Ishikawa (cell line): ENCODE measurements at regions not wholly inside any gene's neighbourhood (a gene's known extent, or its start where the extent isn't known, plus 50 kb on each side); places are given as distances from the start of the nearest gene placed in this dataset.

Experiments used
- CEBPB ChIP-seq: IDR thresholded peaks from 2 replicates; pipeline ENCODE4 v1.6.1; 2012
- CREB1 ChIP-seq: IDR thresholded peaks from 2 replicates; pipeline ENCODE4 v1.6.1; 2012; ENCODE audit warnings: low read depth
- EGR1 ChIP-seq: IDR thresholded peaks from 2 replicates; pipeline ENCODE4 v1.6.1; 2012
- EP300 ChIP-seq: IDR thresholded peaks from 2 replicates; pipeline ENCODE4 v1.6.1; 2012; ENCODE audit warnings: borderline replicate concordance
- FOXM1 ChIP-seq: IDR thresholded peaks from 2 replicates; pipeline ENCODE4 v1.6.1; 2012; ENCODE audit warnings: low read depth, borderline replicate concordance
- NFIC ChIP-seq: IDR thresholded peaks from 2 replicates; pipeline ENCODE4 v1.6.1; 2012
- RAD21 ChIP-seq: IDR thresholded peaks from 2 replicates; pipeline ENCODE4 v1.6.1; 2012; ENCODE audit warnings: low read depth
- TAF1 ChIP-seq: IDR thresholded peaks from 2 replicates; pipeline ENCODE4 v1.6.1; 2012; ENCODE audit warnings: low read depth, mild to moderate bottlenecking
- TCF12 ChIP-seq: IDR thresholded peaks from 2 replicates; pipeline ENCODE4 v1.6.1; 2012; ENCODE audit warnings: low read depth
- TEAD4 ChIP-seq: IDR thresholded peaks from 2 replicates; pipeline ENCODE4 v1.6.1; 2012
- YY1 ChIP-seq: IDR thresholded peaks from 2 replicates; pipeline ENCODE4 v1.6.1; 2012; ENCODE audit warnings: low read depth
- ZBTB7A ChIP-seq: IDR thresholded peaks from 2 replicates; pipeline ENCODE4 v1.6.1; 2012; ENCODE audit warnings: low read depth
- TF ChIP-seq, protein P1 (sequence below): IDR thresholded peaks from 2 replicates; pipeline ENCODE4 v1.6.1; 2012
- TF ChIP-seq, protein P2 (sequence below): IDR thresholded peaks from 2 replicates; pipeline ENCODE4 v1.6.1; 2012
- TF ChIP-seq, protein P3 (sequence below): IDR thresholded peaks from 2 replicates; pipeline ENCODE4 v1.6.1; 2012; ENCODE audit warnings: low read depth, mild to moderate bottlenecking

DNA sequence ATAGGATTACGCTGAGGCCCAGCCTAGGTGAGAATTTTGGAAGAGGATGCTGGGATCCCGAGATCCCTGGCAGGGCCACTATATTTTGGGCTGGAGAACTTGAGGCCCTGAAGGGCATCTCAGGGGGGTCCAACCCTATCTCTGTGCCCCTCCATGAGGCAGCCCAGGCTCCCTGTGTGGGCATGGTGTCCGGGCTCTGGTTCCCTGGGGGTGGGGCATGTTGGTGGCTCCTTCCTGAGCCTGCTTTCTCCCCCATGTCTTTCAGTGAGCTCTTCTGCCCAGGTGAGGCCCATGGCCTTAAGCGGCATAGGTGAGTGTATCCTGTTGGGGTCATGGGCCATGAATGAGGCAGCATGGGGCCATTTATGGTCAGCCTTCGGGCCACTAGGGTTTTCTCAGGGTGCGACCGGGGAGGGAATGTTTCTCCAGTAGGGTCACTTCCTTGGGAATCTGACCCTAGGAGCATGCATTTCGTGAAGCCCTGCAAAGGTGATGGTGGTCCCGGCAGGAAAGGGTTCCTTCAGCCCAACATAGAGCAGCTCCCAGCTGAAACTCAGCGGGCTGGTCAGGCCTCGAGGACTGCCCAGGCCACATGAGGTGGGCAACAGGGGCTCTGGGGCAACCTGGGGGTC is 191.3 kb downstream of the UBE3A start:
- TF ChIP-seq TAF1: no peak

DNA sequence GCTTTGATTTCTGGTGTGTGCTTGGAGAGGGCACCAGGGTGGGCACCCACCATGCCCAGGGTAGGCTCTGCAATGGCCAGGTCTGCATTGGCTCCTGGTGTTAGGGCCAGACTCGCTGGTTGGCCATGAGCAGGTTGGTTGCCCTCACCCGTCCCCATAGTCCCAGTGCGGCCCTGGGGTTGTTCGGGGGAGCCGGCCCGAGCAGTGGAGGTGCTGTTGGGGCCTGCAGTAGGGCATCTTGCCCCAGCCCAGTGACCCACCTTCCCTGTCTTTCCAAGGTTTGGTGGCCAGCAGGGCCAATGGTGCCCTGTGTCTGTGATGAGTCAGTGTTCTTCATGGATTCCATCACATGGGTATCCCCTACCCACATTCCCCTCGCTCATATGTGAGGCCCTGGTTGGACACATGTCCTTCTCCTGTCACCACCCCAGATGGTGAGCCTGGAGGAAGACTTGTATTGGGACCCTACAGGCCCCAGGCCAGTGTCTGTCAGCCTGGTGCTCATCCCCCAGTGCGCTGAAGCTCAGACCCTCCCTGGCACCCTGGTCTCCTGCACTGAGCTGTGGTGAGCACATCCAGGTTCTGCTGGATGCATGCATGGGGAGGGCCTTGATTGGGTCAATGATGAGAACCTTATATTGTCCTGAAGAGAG is 190.1 kb downstream of the UBE3A start:
- TF ChIP-seq, protein P1, sequence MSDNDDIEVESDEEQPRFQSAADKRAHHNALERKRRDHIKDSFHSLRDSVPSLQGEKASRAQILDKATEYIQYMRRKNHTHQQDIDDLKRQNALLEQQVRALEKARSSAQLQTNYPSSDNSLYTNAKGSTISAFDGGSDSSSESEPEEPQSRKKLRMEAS: no peak
- TF ChIP-seq ZBTB7A: no peak
- TF ChIP-seq EP300: no peak
- TF ChIP-seq FOXM1: no peak
- TF ChIP-seq NFIC: no peak
- no peak for TF ChIP-seq YY1
- no peak for TF ChIP-seq TEAD4
- TF ChIP-seq, protein P2, sequence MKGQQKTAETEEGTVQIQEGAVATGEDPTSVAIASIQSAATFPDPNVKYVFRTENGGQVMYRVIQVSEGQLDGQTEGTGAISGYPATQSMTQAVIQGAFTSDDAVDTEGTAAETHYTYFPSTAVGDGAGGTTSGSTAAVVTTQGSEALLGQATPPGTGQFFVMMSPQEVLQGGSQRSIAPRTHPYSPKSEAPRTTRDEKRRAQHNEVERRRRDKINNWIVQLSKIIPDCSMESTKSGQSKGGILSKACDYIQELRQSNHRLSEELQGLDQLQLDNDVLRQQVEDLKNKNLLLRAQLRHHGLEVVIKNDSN: no peak
- TF ChIP-seq CREB1: no peak
- TF ChIP-seq EGR1: no peak
- TF ChIP-seq RAD21: no peak
- no peak for TF ChIP-seq CEBPB
- no peak for TF ChIP-seq TAF1

DNA sequence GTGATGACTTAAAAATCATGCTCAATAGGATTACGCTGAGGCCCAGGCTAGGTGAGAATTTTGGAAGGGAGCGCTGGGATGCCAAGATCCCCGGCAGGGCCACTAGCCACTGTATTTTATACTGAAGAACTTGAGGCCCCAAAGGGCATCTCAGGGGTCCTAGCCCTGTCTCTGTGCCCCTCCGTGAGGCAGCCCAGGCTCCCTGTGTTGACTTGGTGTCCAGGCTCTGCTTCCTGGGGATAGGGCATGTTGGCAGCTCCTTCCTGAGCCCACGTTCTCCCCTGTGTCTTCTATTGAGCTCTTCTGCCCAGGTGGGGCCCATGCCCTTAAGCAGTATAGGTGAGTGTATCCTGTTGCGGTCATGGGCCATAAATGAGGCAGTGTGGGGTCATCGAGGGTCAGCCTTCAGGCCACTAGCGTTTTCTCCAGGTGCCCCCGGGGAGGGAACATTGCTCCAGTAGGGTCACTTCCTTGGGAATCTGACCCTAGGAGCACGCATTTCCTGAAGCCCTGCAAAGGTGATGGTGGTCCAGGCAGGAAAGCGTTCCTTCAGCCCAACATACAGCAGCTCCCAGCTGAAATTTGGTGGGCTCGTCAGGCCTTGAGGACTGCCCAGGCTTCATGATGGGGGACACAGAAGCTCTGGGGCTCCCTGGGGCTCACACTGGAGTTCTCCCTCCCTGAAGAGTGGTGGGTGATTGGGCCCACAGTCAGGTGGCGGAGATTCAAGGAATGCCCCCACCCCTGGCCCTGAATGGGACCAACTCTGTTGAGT is 189.4 kb downstream of the UBE3A start:
- TF ChIP-seq, protein P2: no peak
- TF ChIP-seq FOXM1 (no peak), TEAD4 (no peak), YY1 (no peak), RAD21 (no peak), ZBTB7A (no peak), CREB1 (no peak), EP300 (no peak)
- TF ChIP-seq, protein P3, sequence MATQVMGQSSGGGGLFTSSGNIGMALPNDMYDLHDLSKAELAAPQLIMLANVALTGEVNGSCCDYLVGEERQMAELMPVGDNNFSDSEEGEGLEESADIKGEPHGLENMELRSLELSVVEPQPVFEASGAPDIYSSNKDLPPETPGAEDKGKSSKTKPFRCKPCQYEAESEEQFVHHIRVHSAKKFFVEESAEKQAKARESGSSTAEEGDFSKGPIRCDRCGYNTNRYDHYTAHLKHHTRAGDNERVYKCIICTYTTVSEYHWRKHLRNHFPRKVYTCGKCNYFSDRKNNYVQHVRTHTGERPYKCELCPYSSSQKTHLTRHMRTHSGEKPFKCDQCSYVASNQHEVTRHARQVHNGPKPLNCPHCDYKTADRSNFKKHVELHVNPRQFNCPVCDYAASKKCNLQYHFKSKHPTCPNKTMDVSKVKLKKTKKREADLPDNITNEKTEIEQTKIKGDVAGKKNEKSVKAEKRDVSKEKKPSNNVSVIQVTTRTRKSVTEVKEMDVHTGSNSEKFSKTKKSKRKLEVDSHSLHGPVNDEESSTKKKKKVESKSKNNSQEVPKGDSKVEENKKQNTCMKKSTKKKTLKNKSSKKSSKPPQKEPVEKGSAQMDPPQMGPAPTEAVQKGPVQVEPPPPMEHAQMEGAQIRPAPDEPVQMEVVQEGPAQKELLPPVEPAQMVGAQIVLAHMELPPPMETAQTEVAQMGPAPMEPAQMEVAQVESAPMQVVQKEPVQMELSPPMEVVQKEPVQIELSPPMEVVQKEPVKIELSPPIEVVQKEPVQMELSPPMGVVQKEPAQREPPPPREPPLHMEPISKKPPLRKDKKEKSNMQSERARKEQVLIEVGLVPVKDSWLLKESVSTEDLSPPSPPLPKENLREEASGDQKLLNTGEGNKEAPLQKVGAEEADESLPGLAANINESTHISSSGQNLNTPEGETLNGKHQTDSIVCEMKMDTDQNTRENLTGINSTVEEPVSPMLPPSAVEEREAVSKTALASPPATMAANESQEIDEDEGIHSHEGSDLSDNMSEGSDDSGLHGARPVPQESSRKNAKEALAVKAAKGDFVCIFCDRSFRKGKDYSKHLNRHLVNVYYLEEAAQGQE: no peak

DNA sequence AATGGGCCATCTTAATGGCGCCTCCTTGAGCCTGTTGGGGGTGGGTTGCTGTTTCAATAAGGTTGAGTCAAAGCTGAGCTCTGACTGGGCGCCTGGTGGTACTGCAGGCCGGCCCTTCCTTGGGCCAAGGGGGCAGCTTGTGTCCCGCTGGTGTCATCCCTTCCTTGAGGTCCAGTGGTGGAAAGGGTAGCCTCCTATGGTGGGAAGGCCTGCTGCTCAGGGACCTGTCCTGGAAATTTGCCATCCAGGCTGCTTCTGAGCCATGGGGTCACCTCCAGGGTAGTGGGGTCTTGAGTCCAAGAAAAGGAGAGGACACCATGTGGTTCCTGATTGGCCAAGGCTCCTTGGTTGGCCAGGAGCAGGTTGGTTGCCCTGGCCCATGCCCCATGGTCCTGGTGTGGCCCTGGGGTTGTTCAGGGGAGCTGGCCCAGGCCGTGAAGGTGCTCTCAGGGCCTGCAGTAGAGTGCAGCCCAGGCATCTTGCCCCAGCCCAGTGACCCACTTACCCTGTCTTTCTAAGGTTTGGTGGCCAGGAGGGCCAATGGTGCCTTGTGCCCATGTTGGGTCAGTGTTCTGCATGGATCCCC is 188.7 kb downstream of the UBE3A start:
- TF ChIP-seq TEAD4 (no peak), EP300 (no peak), CREB1 (no peak), TAF1 (no peak), TCF12 (no peak), ZBTB7A (no peak), FOXM1 (no peak), YY1 (no peak), CEBPB (no peak), RAD21 (no peak), EGR1 (no peak), NFIC (no peak)
- TF ChIP-seq, protein P1: no peak
- TF ChIP-seq, protein P2: no peak
- TF ChIP-seq, protein P3: no peak

DNA sequence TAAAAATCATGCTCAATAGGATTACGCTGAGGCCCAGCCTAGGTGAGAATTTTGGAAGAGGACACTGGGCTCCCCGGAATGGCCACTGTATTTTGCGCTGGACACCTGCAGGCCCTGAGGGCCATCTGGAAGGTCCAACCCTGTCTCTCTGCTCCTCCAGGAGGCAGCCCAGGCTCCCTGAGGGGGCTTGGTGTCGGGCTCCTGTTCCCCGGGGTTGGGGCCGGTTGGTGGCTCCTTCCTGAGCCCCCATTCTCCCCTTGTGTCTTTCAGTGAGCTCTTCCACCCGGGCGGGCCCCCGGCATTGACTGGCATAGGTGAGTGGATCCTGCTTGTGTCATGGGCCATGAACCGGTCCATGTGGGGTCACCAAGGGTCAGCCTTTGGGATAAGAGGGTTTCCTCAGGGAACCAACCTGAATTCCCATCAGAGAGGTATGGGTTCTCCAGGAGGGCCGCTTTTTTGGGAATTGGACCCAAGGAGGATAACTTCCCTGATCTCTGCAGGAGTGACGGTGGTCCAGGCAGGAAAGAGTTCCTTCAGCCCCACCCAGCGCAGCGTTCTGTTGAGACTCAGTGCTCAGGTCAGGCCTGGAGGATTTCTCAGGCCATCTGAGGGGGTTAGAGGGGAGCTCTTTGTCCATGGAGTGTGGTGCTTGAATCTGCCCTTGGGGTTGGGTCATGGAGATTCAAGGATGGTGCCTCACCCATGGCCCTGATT is 187.8 kb downstream of the UBE3A start:
- TF ChIP-seq, protein P2: no peak
